ENCODE measurements at regions not wholly inside any gene's neighbourhood (a gene's known extent, or its start where the extent isn't known, plus 50 kb on each side); places are given as distances from the start of the nearest gene placed in this dataset.
A peak's percentile ranks its signal among the peaks of the same experiment; 100 is the strongest.

DNA sequence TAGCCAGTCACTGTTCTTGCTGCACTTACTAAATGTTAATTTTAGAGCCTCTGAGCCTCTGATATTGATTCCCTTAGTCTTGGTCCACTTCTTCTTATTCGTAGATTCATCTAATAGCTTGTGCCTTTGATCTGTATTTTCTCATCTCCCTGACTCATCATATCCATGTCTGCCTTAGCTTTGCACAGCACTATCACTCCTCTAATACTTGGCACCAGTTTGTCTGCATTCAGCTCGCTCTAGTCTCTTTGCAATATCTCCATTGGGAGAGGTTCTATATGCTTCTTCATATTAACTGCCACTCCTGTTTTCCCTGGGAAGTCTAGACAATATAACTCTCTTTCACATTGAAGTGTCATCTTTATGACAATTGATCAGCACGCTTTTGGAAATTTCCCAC, 68.5 kb upstream of the CSRP2 start:
- H3K27ac ChIP-seq, result no peak overlapping the region
- no peak overlapping the region for H3K4me3 ChIP-seq
- no peak for TF ChIP-seq CTCF (IDR thresholded peaks at IDR 0.05)
- DNase-seq (ENCODE audit: low spot score), result no peak

- no peak overlapping the region for H3K27ac ChIP-seq
- DNase-seq (ENCODE audit: low spot score), result no peak
- no peak overlapping the region for H3K4me3 ChIP-seq
- no peak for TF ChIP-seq CTCF (IDR thresholded peaks at IDR 0.05)
Observed at GRCh38 chr12:76946446-76946845, 67.6 kb upstream of the CSRP2 start.

DNA sequence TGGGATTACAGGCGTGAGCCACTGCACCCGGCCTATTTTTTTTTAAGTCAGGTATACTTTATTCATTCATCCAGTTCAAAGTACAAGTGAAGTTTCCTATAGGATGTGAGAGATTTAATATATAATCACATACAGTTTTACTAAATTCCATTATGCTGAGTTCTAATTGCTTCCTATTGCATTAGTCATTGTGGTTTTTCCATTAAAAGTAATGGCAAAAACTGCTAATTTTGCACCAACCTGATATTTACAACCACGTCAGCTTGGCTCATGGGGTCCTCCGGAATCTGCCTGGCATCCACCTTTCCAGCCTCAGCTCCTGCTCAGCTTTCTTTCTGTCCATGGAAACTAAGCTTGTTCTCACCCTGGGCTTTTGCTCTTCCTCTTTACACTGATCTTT, 67.0 kb upstream of the CSRP2 start:
- H3K4me3 ChIP-seq, result no peak overlapping the region
- H3K27ac ChIP-seq, result no peak overlapping the region
- no peak for TF ChIP-seq CTCF (IDR thresholded peaks at IDR 0.05)
- no peak for DNase-seq (ENCODE audit: low spot score)

- H3K4me3 ChIP-seq, result no peak overlapping the region
- no peak for TF ChIP-seq CTCF (IDR thresholded peaks at IDR 0.05)
- no peak overlapping the region for H3K27ac ChIP-seq
- no peak for DNase-seq (ENCODE audit: low spot score)
Observed at GRCh38 chr12:76944892-76945291, 66.1 kb upstream of the CSRP2 start.

DNA sequence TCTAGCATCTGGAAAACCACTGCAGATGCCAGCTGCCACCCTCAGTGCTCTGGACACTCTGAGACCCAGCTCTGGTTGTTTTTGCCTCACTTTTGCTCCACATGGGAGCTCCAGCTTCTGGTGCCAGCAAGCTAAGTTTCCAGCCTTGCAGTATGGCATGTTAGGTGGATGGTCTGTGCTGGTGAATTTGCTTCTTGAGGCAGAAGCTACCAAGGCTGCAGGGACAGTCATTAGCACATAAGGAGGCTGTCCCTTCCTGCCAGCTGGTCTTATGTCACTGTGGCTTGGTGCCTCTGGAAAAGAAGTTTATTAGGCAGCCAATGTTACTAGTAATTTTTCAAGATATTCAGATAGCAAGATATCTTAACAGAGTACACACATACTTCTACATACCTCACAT, 64.2 kb upstream of the CSRP2 start:
- DNase-seq (ENCODE audit: low spot score), result no peak
- TF ChIP-seq CTCF (IDR thresholded peaks at IDR 0.05), result no peak
- peak overlapping the region in 1 of 2 donors; percentile 16 for H3K27ac ChIP-seq
- H3K4me3 ChIP-seq, result no peak overlapping the region

- Histone ChIP-seq H3K27ac (no peak overlapping the region), H3K4me3 (no peak overlapping the region)
- no peak for TF ChIP-seq CTCF (IDR thresholded peaks at IDR 0.05)
- DNase-seq (ENCODE audit: low spot score), result no peak
Observed at GRCh38 chr12:76942267-76942666, 63.4 kb upstream of the CSRP2 start.

GRCh38 chr12:76940671-76941445, 62.0 kb upstream of the CSRP2 start:
- TF ChIP-seq CTCF (IDR thresholded peaks at IDR 0.05), result no peak
- DNase-seq (ENCODE audit: low spot score), result no peak
- no peak overlapping the region for H3K27ac ChIP-seq

More at GRCh38 chr12:76940671-76941445, 62.0 kb upstream of the CSRP2 start:
- no peak overlapping the region for H3K4me3 ChIP-seq

All from coronary artery (tissue), 2 donors.